Heart left ventricle (tissue), 13 donors: ENCODE measurements at regions not wholly inside any gene's neighbourhood (a gene's known extent, or its start where the extent isn't known, plus 50 kb on each side); places are given as distances from the start of the nearest gene placed in this dataset.

Experiments used
- CTCF ChIP-seq, 12 donors: fragments of 200-600 bp; sonication (generic) in 4 of 12; IDR thresholded peaks; one replicate each; pipeline versions ENCODE4 v1.5.0 to v1.8.0; 2018 to 2022; ENCODE audit warnings: antibody characterized with exemption in 12 of 12, mild to moderate bottlenecking in 5 of 12
- POLR2A ChIP-seq, 2 donors: fragments of 450-650 bp; IDR thresholded peaks; one replicate each; pipeline ENCODE4 v1.6.1; 2017; ENCODE audit warnings: antibody characterized with exemption in 2 of 2, mild to moderate bottlenecking in 2 of 2, moderate library complexity in 2 of 2
- donor health status: ischemic (EF 13 %, LVEDD 7.1; RV severe dilation, severe dysfunction).
- donor health status: DM: no; HTN: yes; CAD: no.
- donor health status: DM: no; HTN: no; CAD: no.
- donor health status: ischemic (EF 25% LVEDD 6.9; RV normal size, moderate dysfunction).
- donor health status: ischemic (EF 25% LVEDD 5.7; RV mildly dilated, moderate dysfunction).
- donor health status: ischemic (EF 35%, LVEDD 5.7; RV mildly dilated, moderate dysfunction).
- donor health status: nonischemic (EF 11% LVEDD 7.7; RV severe dilation, severe dysfunction).
- donor health status: DM: yes; HTN: yes; CAD: no.
- donor health status: PGD.
- donor health status: ischemic (EF 29% LVEDD 5.4; RV normal size, mild dysfunction).
- donor health status: nonischemic (EF 23%, LVEDD 6.1; RV moderate dilation, normal function).

GRCh38 chr9:75615284-75615683 lies 275.2 kb upstream of the PCSK5 start:
- TF ChIP-seq CTCF (IDR thresholded peaks at IDR 0.05), result no peak
- TF ChIP-seq POLR2A (IDR thresholded peaks at IDR 0.05), result no peak
